Right lobe of liver (tissue), 6 donors: ENCODE measurements at regions not wholly inside any gene's neighbourhood (a gene's known extent, or its start where the extent isn't known, plus 50 kb on each side); places are given as distances from the start of the nearest gene placed in this dataset.

Source experiments
- ATAC-seq, 4 donors: fragments of 200-7000 bp; cut with Tn5 transposase; one replicate each; pipeline ENCODE4 v1.9.1; 2020; ENCODE audit warnings: mild to moderate bottlenecking in 4 of 4, moderate library complexity in 4 of 4
- DNase-seq, 3 donors: peaks; one replicate each; pipeline ENCODE4 v3.0.0-alpha.2; 2020
- H3K27ac ChIP-seq, 3 donors: fragments of 200-600 bp; one replicate each; pipeline ENCODE4 v1.8.0; 2022
- H3K27me3 ChIP-seq, 2 donors: fragments of 200-600 bp; one replicate each; pipeline ENCODE4 v1.8.0; 2022
- H3K36me3 ChIP-seq, 4 donors: fragments of 200-600 bp; sonication (generic) in 1 of 4; one replicate each; pipeline versions ENCODE4 v1.5.1 to v1.8.0; 2017 to 2022; ENCODE audit warnings: control low read depth in 1 of 4
- H3K4me1 ChIP-seq, 4 donors: fragments of 200-600 bp; sonication (generic) in 1 of 4; one replicate each; pipeline versions ENCODE4 v1.5.1 to v1.8.0; 2017 to 2022; ENCODE audit warnings: control low read depth in 1 of 4
- H3K4me3 ChIP-seq, 3 donors: fragments of 200-600 bp; one replicate each; pipeline ENCODE4 v1.8.0; 2022
- H3K9me3 ChIP-seq, 4 donors: fragments of 200-600 bp; sonication (generic) in 1 of 4; one replicate each; pipeline versions ENCODE4 v1.5.1 to v1.8.0; 2017 to 2022; ENCODE audit warnings: control low read depth in 1 of 4
- CTCF ChIP-seq, 4 donors: fragments of 200-600 bp in 3 of 4; fragments of 450-650 bp in 1 of 4; IDR thresholded peaks; one replicate each; pipeline versions ENCODE4 v1.5.1 to v1.8.0; 2016 to 2022; ENCODE audit warnings: antibody characterized with exemption in 4 of 4, mild to moderate bottlenecking in 2 of 4
- POLR2A ChIP-seq: fragments of 450-650 bp; IDR thresholded peaks from one replicate; pipeline ENCODE4 v1.6.1; 2017; ENCODE audit warnings: antibody characterized with exemption, mild to moderate bottlenecking
- WGBS: methylation state at CpG from one replicate; pipeline ENCODE4 v1.1.6; 2018; ENCODE audit warnings: low coverage, low lambda C conversion rate; ENCODE audit not compliant: insufficient coverage; ENCODE audit errors: missing lambda C conversion rate; 5-methylcytosine and 5-hydroxymethylcytosine counted together
- intact Hi-C, 2 donors: fragments of 100-400 bp; cut with DNase I; formaldehyde crosslinking; loops; one replicate each; pipeline versions ENCODE4 v1.11.2 to v1.14.1; 2022
- donor health status: DM: no; HTN: yes; CAD: no.
- donor health status: DM: no; HTN: no; CAD: no.
- donor health status: DM: no; HTN: no; CAD: no.
- donor health status: DM: no; HTN: yes; CAD: no.
- donor health status: DM: no; HTN: yes; CAD: no.

GRCh38 chr5:74401281-74401945, 239.1 kb downstream of the ENC1 start:
- intact Hi-C loops, result no loop called here
- TF ChIP-seq POLR2A, result no peak
- Histone ChIP-seq H3K27ac (no peak overlapping the region), H3K4me3 (no peak overlapping the region), H3K9me3 (no peaks in the 10 kb centered on the region), H3K4me1 (no peaks in the 10 kb centered on the region), H3K27me3 (no peaks in the 10 kb centered on the region), H3K36me3 (no peaks in the 10 kb centered on the region)
- WGBS, result 78% methylated on average over 2 of the region's 2 CpGs
- no peak for DNase-seq
- no peak for ATAC-seq

- H3K36me3 ChIP-seq, result no peaks in the 10 kb centered on the region
- intact Hi-C loops, result no loop called here
- peak; percentile 35 to 62 (median 59) for ATAC-seq
- no peak overlapping the region for H3K4me3 ChIP-seq
- DNase-seq, result no peak
- H3K27me3 ChIP-seq, result no peaks in the 10 kb centered on the region
- 22% methylated on average over 2 of the region's 2 CpGs for WGBS
- H3K27ac ChIP-seq, result no peak overlapping the region
- no peaks in the 10 kb centered on the region for H3K4me1 ChIP-seq
- TF ChIP-seq POLR2A (no peak), CTCF (IDR thresholded peaks at IDR 0.05) (no peak)
- H3K9me3 ChIP-seq, result no peaks in the 10 kb centered on the region
Measured at GRCh38 chr5:74400067-74400466, 240.5 kb downstream of the ENC1 start.

- H3K9me3 ChIP-seq, result no peaks in the 10 kb centered on the region
- intact Hi-C loops, result no loop called here
- no peaks in the 10 kb centered on the region for H3K27me3 ChIP-seq
- 49% methylated on average over 10 of the region's 10 CpGs for WGBS
- ATAC-seq, result peak; percentile 22 to 74 (median 65)
- H3K27ac ChIP-seq, result no peak overlapping the region
- TF ChIP-seq POLR2A (no peak), CTCF (IDR thresholded peaks at IDR 0.05) (no peak)
- DNase-seq, result no peak
- H3K36me3 ChIP-seq, result no peaks in the 10 kb centered on the region
- no peaks in the 10 kb centered on the region for H3K4me1 ChIP-seq
- no peak overlapping the region for H3K4me3 ChIP-seq
Measured at GRCh38 chr5:74396913-74397622, 243.5 kb downstream of the ENC1 start.

GRCh38 chr5:74394916-74395880, 245.3 kb downstream of the ENC1 start:
- no peaks in the 10 kb centered on the region for H3K36me3 ChIP-seq
- TF ChIP-seq POLR2A, result no peak
- peak in 3 of 4 donors; percentile 23 to 74 (median 60) for ATAC-seq
- WGBS, result 81% methylated on average over 9 of the region's 10 CpGs
- H3K27ac ChIP-seq, result no peak overlapping the region
- peak in 1 of 3 donors; percentile 35 for DNase-seq
- H3K4me3 ChIP-seq, result no peak overlapping the region
- intact Hi-C loops, result no loop called here
- H3K4me1 ChIP-seq, result no peaks in the 10 kb centered on the region
- no peaks in the 10 kb centered on the region for H3K9me3 ChIP-seq
- H3K27me3 ChIP-seq, result no peaks in the 10 kb centered on the region

GRCh38 chr5:74394528-74394915, 246.0 kb downstream of the ENC1 start:
- H3K27me3 ChIP-seq, result no peaks in the 10 kb centered on the region
- ATAC-seq, result peak; percentile 16 to 54 (median 36)
- intact Hi-C loops, result no loop called here
- no peaks in the 10 kb centered on the region for H3K4me1 ChIP-seq
- DNase-seq, result no peak
- TF ChIP-seq POLR2A (no peak), CTCF (IDR thresholded peaks at IDR 0.05) (peak in 1 of 4 donors; percentile 17)
- H3K4me3 ChIP-seq, result no peak overlapping the region
- no peaks in the 10 kb centered on the region for H3K36me3 ChIP-seq
- H3K9me3 ChIP-seq, result no peaks in the 10 kb centered on the region
- 88% methylated on average over 2 of the region's 3 CpGs for WGBS
- H3K27ac ChIP-seq, result no peak overlapping the region
